ENCODE measurements at regions not wholly inside any gene's neighbourhood (a gene's known extent, or its start where the extent isn't known, plus 50 kb on each side); places are given as distances from the start of the nearest gene placed in this dataset.

- TF ChIP-seq CTCF (IDR thresholded peaks at IDR 0.05): no peak
- no peak for TF ChIP-seq EZH2 (IDR thresholded peaks at IDR 0.05; ENCODE audit: borderline replicate concordance, insufficient read depth, low read depth, low read length, poor library complexity, severe bottlenecking)
Measured at GRCh38 chr2:144905956-144906355, 386.0 kb upstream of the ZEB2 start.
